SK-N-SH treated with all-trans-retinoic acid at 6 μM for 48 hours (cell line): ENCODE measurements at regions not wholly inside any gene's neighbourhood (a gene's known extent, or its start where the extent isn't known, plus 50 kb on each side); places are given as distances from the start of the nearest gene placed in this dataset.

Experiments
- ARNTL ChIP-seq: fragments of 450-650 bp; formaldehyde crosslinking; IDR thresholded peaks from 2 replicates; pipeline ENCODE4 v1.5.0; 2020; ENCODE audit warnings: low read depth, mild to moderate bottlenecking, moderate library complexity, borderline replicate concordance
- CREB5 ChIP-seq: fragments of 250-450 bp; sonication (Bioruptor Pico); IDR thresholded peaks from 2 replicates; pipeline ENCODE4 v1.5.1; 2020; ENCODE audit warnings: low read depth, mild to moderate bottlenecking, moderate library complexity
- CSDC2 ChIP-seq: fragments of 250-450 bp; sonication (Bioruptor Pico); IDR thresholded peaks from 2 replicates; pipeline ENCODE4 v1.5.0; 2020; ENCODE audit warnings: mild to moderate bottlenecking, moderate library complexity
- ISL1 ChIP-seq: fragments of 250-450 bp; sonication (Bioruptor Pico); IDR thresholded peaks from 2 replicates; pipeline ENCODE4 v2.1.2; 2022; ENCODE audit warnings: mild to moderate bottlenecking, moderate library complexity
- PPARA ChIP-seq: fragments of 250-450 bp; sonication (Bioruptor Pico); IDR thresholded peaks from 2 replicates; pipeline ENCODE4 v1.5.0; 2020; ENCODE audit warnings: mild to moderate bottlenecking, borderline replicate concordance
- RARB ChIP-seq: fragments of 250-450 bp; sonication (Bioruptor Pico); IDR thresholded peaks from 2 replicates; pipeline ENCODE4 v1.8.0; 2021; ENCODE audit warnings: mild to moderate bottlenecking, moderate library complexity
- TOX ChIP-seq: fragments of 250-450 bp; sonication (Bioruptor Pico); IDR thresholded peaks from 2 replicates; pipeline ENCODE4 v1.8.0; 2021; ENCODE audit warnings: mild to moderate bottlenecking, moderate library complexity, borderline replicate concordance
- ZFP3 ChIP-seq: fragments of 250-450 bp; sonication (Bioruptor Pico); IDR thresholded peaks from 2 replicates; pipeline ENCODE4 v1.5.0; 2020; ENCODE audit warnings: mild to moderate bottlenecking, moderate library complexity
- ZFP30 ChIP-seq: fragments of 450-650 bp; formaldehyde crosslinking; IDR thresholded peaks from 2 replicates; pipeline ENCODE4 v1.5.0; 2022; ENCODE audit warnings: mild to moderate bottlenecking, moderate library complexity
- ZNF70 ChIP-seq: fragments of 450-650 bp; formaldehyde crosslinking; IDR thresholded peaks from 2 replicates; pipeline ENCODE4 v1.5.0; 2020; ENCODE audit warnings: mild to moderate bottlenecking, moderate library complexity
- ZNF8 ChIP-seq: fragments of 450-650 bp; formaldehyde crosslinking; IDR thresholded peaks from 2 replicates; pipeline ENCODE4 v1.5.0; 2020; ENCODE audit warnings: mild to moderate bottlenecking, moderate library complexity
- TF ChIP-seq, protein P1 (sequence below): fragments of 250-450 bp; sonication (Bioruptor Pico); IDR thresholded peaks from 2 replicates; pipeline ENCODE4 v1.8.0; 2020; ENCODE audit warnings: mild to moderate bottlenecking, moderate library complexity, borderline replicate concordance
- TF ChIP-seq, protein P2 (sequence below): fragments of 250-450 bp; sonication (Bioruptor Pico); IDR thresholded peaks from 2 replicates; pipeline ENCODE4 v1.8.0; 2021; ENCODE audit warnings: low read depth, mild to moderate bottlenecking, moderate library complexity, borderline replicate concordance

- TF ChIP-seq CREB5 (CRISPR knock-in tag) (no peak), ZNF70 (CRISPR knock-in tag) (no peak), ZFP30 (CRISPR knock-in tag) (no peak), PPARA (CRISPR knock-in tag) (no peak), ISL1 (CRISPR knock-in tag) (no peak), RARB (CRISPR knock-in tag) (no peak), CSDC2 (CRISPR knock-in tag) (no peak), TOX (CRISPR knock-in tag) (no peak), ARNTL (no peak), ZNF8 (CRISPR knock-in tag) (no peak), ZFP3 (CRISPR knock-in tag) (no peak)
- TF ChIP-seq, protein P1, sequence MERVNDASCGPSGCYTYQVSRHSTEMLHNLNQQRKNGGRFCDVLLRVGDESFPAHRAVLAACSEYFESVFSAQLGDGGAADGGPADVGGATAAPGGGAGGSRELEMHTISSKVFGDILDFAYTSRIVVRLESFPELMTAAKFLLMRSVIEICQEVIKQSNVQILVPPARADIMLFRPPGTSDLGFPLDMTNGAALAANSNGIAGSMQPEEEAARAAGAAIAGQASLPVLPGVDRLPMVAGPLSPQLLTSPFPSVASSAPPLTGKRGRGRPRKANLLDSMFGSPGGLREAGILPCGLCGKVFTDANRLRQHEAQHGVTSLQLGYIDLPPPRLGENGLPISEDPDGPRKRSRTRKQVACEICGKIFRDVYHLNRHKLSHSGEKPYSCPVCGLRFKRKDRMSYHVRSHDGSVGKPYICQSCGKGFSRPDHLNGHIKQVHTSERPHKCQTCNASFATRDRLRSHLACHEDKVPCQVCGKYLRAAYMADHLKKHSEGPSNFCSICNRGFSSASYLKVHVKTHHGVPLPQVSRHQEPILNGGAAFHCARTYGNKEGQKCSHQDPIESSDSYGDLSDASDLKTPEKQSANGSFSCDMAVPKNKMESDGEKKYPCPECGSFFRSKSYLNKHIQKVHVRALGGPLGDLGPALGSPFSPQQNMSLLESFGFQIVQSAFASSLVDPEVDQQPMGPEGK (CRISPR knock-in tag), result no peak
- TF ChIP-seq, protein P2, sequence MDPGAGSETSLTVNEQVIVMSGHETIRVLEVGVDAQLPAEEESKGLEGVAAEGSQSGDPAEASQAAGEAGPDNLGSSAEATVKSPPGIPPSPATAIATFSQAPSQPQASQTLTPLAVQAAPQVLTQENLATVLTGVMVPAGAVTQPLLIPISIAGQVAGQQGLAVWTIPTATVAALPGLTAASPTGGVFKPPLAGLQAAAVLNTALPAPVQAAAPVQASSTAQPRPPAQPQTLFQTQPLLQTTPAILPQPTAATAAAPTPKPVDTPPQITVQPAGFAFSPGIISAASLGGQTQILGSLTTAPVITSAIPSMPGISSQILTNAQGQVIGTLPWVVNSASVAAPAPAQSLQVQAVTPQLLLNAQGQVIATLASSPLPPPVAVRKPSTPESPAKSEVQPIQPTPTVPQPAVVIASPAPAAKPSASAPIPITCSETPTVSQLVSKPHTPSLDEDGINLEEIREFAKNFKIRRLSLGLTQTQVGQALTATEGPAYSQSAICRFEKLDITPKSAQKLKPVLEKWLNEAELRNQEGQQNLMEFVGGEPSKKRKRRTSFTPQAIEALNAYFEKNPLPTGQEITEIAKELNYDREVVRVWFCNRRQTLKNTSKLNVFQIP (CRISPR knock-in tag), result no peak
Measured at GRCh38 chrX:46380148-46380752, 165.0 kb downstream of the ZNF674 start.
